GM23338 (cell line): ENCODE measurements at regions not wholly inside any gene's neighbourhood (a gene's known extent, or its start where the extent isn't known, plus 50 kb on each side); places are given as distances from the start of the nearest gene placed in this dataset.

ENCODE experiments used
- ATAC-seq: fragments of 200-7000 bp; cut with Tn5 transposase; 3 replicates; pipeline ENCODE4 v1.9.1; 2020
- DNase-seq: peaks from one replicate; pipeline ENCODE4 v3.0.0-alpha.2; 2015; ENCODE audit warnings: low spot score
- H2AFZ ChIP-seq: fragments of 200-600 bp; sonication (generic); 2 replicates; pipeline ENCODE4 v1.8.0; 2016; ENCODE audit warnings: antibody characterized with exemption, mild to moderate bottlenecking, moderate library complexity
- H3F3A ChIP-seq: fragments of 200-600 bp; sonication (generic); replicated peaks from 2 replicates; pipeline ENCODE4 v1.8.0; 2017; ENCODE audit warnings: antibody characterized with exemption, mixed run types, low read depth
- H3K27ac ChIP-seq: fragments of 200-600 bp; sonication (generic); 2 replicates; pipeline ENCODE4 v1.6.1; 2016; ENCODE audit warnings: low read depth
- H3K27me3 ChIP-seq: fragments of 200-600 bp; sonication (generic); 2 replicates; pipeline ENCODE4 v1.8.0; 2016; ENCODE audit warnings: mild to moderate bottlenecking, mixed run types, moderate library complexity; ENCODE audit not compliant: insufficient read depth
- H3K36me3 ChIP-seq: fragments of 200-600 bp; sonication (generic); 2 replicates; pipeline ENCODE4 v1.8.0; 2016; ENCODE audit warnings: mild to moderate bottlenecking; ENCODE audit not compliant: insufficient read depth
- H3K4me1 ChIP-seq: fragments of 200-600 bp; sonication (generic); 2 replicates; pipeline ENCODE4 v1.8.0; 2016; ENCODE audit warnings: mild to moderate bottlenecking, moderate library complexity; ENCODE audit not compliant: insufficient read depth
- H3K4me2 ChIP-seq: fragments of 200-600 bp; sonication (generic); 2 replicates; pipeline ENCODE4 v1.7.1; 2017; ENCODE audit warnings: mixed run types
- H3K4me3 ChIP-seq: fragments of 200-600 bp; sonication (generic); 2 replicates; pipeline ENCODE4 v1.6.1; 2016; ENCODE audit warnings: mixed run types
- H3K79me2 ChIP-seq: fragments of 200-600 bp; sonication (generic); replicated peaks from 2 replicates; pipeline ENCODE4 v1.8.0; 2017; ENCODE audit warnings: mild to moderate bottlenecking; ENCODE audit not compliant: insufficient read depth
- H3K9me2 ChIP-seq: fragments of 200-600 bp; sonication (generic); 2 replicates; pipeline ENCODE4 v1.8.0; 2017; ENCODE audit not compliant: insufficient read depth
- H4K20me1 ChIP-seq: fragments of 200-600 bp; sonication (generic); replicated peaks from 2 replicates; pipeline ENCODE4 v1.8.0; 2017; ENCODE audit warnings: mild to moderate bottlenecking; ENCODE audit not compliant: insufficient read depth
- H3K27ac Mint-ChIP-seq: 2 replicates; pipeline ENCODE4 v1.8.0; 2020; ENCODE audit warnings: inconsistent platforms, mild to moderate bottlenecking, moderate library complexity, mixed read lengths
- H3K27me3 Mint-ChIP-seq: 3 replicates; pipeline ENCODE4 v1.8.0; 2022; ENCODE audit warnings: low read depth, mild to moderate bottlenecking, moderate library complexity, mixed read lengths, inconsistent platforms; ENCODE audit not compliant: insufficient read depth, poor library complexity
- H3K36me3 Mint-ChIP-seq: 3 replicates; pipeline ENCODE4 v1.8.0; 2021; ENCODE audit warnings: low read depth, mild to moderate bottlenecking, inconsistent platforms, moderate library complexity, mixed read lengths
- H3K4me1 Mint-ChIP-seq: 3 replicates; pipeline ENCODE4 v1.8.0; 2020; ENCODE audit warnings: mild to moderate bottlenecking, inconsistent platforms, mixed read lengths
- H3K4me3 Mint-ChIP-seq: 3 replicates; pipeline ENCODE4 v1.8.0; 2021; ENCODE audit warnings: moderate library complexity, mild to moderate bottlenecking, inconsistent platforms, mixed read lengths
- H3K9me3 Mint-ChIP-seq: 3 replicates; pipeline ENCODE4 v1.8.0; 2020; ENCODE audit warnings: moderate library complexity, mild to moderate bottlenecking, inconsistent platforms, mixed read lengths
- CREB1 ChIP-seq: fragments of 250-450 bp; sonication (Bioruptor Pico); IDR thresholded peaks from 2 replicates; pipeline ENCODE4 v1.5.0; 2020; ENCODE audit warnings: low read depth, mild to moderate bottlenecking, moderate library complexity
- EZH2 ChIP-seq: fragments of 200-600 bp; sonication (generic); IDR thresholded peaks from one replicate; pipeline ENCODE4 v1.8.0; 2017; ENCODE audit warnings: antibody characterized with exemption, mild to moderate bottlenecking, low read depth; ENCODE audit not compliant: unreplicated experiment
- EZH2phosphoT487 ChIP-seq: fragments of 200-600 bp; sonication (generic); IDR thresholded peaks from one replicate; pipeline ENCODE4 v1.8.1; 2018; ENCODE audit warnings: antibody characterized with exemption; ENCODE audit not compliant: unreplicated experiment
- JUNB ChIP-seq: IDR thresholded peaks from one replicate; pipeline ENCODE4 v1.6.1; 2016; ENCODE audit warnings: antibody characterized with exemption; ENCODE audit not compliant: unreplicated experiment
- NANOG ChIP-seq: IDR thresholded peaks from 2 replicates; pipeline ENCODE4 v1.6.1; 2016; ENCODE audit warnings: antibody characterized with exemption, borderline replicate concordance
- ZNF114 ChIP-seq: fragments of 250-450 bp; sonication (Bioruptor Pico); IDR thresholded peaks from 2 replicates; pipeline ENCODE4 v1.5.0; 2020; ENCODE audit warnings: mild to moderate bottlenecking, moderate library complexity
- ZNF331 ChIP-seq: fragments of 250-450 bp; sonication (Bioruptor Pico); IDR thresholded peaks from 2 replicates; pipeline ENCODE4 v1.5.0; 2020; ENCODE audit warnings: low read depth, mild to moderate bottlenecking, moderate library complexity
- TF ChIP-seq, protein P1 (sequence below): fragments of 250-450 bp; sonication (Bioruptor Pico); IDR thresholded peaks from 2 replicates; pipeline ENCODE4 v1.5.0; 2020; ENCODE audit warnings: mild to moderate bottlenecking, moderate library complexity

DNA sequence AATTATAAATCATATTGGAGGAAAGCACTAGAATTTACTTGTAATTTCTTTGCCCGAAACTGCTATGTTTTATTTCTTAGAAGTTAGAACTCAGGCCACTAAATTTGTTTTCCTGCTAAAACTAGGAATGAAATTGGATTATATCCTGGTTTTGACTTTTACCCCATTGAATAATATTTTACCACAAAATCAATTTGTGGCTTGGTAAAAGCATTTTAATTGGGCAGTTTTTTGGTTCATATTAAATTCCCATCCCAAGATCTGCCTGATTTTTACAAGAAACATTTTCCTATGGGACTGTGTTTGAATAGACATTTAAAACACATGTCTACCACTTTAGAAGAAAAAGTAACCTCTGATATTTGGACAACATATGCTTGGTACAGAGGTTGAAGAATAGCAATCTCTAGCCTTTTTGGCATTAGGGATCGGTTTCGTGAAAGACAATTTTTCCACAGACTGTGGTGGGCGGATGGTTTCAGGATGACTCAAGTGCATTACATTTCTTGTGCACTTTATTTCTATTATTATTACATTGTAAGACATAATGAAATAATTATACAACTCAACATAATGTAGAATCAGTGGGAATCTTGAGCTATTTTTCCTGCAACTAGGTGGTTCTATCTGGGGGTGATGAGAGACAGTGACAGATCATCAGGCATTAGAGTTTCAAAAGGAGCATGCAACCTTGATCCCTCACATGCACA is 565.6 kb downstream of the PRR16 start:
- no peaks in the 10 kb centered on the region for H3K79me2 ChIP-seq
- no peaks in the 10 kb centered on the region for H3K9me2 ChIP-seq
- no peaks in the 10 kb centered on the region for H4K20me1 ChIP-seq
- H3F3A ChIP-seq = no peaks in the 10 kb centered on the region
- no peak overlapping the region for H2AFZ ChIP-seq
- H3K36me3 Mint-ChIP-seq = no peaks in the 10 kb centered on the region
- H3K27me3 ChIP-seq = no peaks in the 10 kb centered on the region
- ATAC-seq (no peak), DNase-seq (no peak)
- H3K4me3 ChIP-seq = no peak overlapping the region
- H3K36me3 ChIP-seq = no peaks in the 10 kb centered on the region
- H3K27me3 Mint-ChIP-seq = no peaks in the 10 kb centered on the region
- H3K4me2 ChIP-seq = no peak overlapping the region
- H3K4me1 ChIP-seq = no peaks in the 10 kb centered on the region
- TF ChIP-seq JUNB = no peak
- H3K9me3 Mint-ChIP-seq = no peaks in the 10 kb centered on the region
- no peak overlapping the region for H3K4me3 Mint-ChIP-seq
- no peak overlapping the region for H3K27ac Mint-ChIP-seq
- H3K4me1 Mint-ChIP-seq = peaks cover 6% of the 10 kb centered on the region; the same call in 1 of the 3 replicates
- no peak overlapping the region for H3K27ac ChIP-seq

DNA sequence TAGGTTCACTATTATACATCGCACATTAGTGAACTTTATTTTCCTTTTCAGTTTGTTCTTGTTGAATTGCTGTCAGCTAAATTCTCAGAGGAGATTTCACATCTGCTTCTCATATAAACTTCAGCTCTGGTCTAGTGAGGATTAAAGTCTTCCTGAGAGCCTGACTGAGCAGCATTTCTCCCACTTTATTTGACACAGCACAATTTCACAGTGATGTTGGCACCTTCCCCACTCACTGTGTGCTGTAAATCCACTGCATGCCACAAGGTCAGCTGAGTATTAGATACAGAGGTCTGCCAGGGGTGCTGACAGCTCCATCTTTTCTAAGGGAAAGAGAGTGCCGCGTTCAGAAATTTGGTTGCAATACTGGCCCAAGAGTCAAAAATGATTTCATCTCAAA is 567.4 kb downstream of the PRR16 start:
- no peaks in the 10 kb centered on the region for H3K36me3 Mint-ChIP-seq
- no peaks in the 10 kb centered on the region for H3F3A ChIP-seq
- TF ChIP-seq ZNF114 (CRISPR knock-in tag) (no peak), EZH2phosphoT487 (no peak), EZH2 (no peak)
- H3K27ac ChIP-seq = no peak overlapping the region
- H3K36me3 ChIP-seq = no peaks in the 10 kb centered on the region
- H3K4me1 ChIP-seq = no peaks in the 10 kb centered on the region
- H3K27me3 Mint-ChIP-seq = no peaks in the 10 kb centered on the region
- no peak overlapping the region; the same call in 1 of the 2 replicates for H2AFZ ChIP-seq
- H3K9me3 Mint-ChIP-seq = no peaks in the 10 kb centered on the region
- no peak overlapping the region for H3K27ac Mint-ChIP-seq
- no peak overlapping the region for H3K4me3 ChIP-seq
- no peak overlapping the region for H3K4me2 ChIP-seq
- DNase-seq (no peak), ATAC-seq (no peak)
- H3K4me3 Mint-ChIP-seq = no peak overlapping the region
- H4K20me1 ChIP-seq = no peaks in the 10 kb centered on the region
- no peaks in the 10 kb centered on the region for H3K9me2 ChIP-seq
- H3K27me3 ChIP-seq = no peaks in the 10 kb centered on the region
- no peaks in the 10 kb centered on the region for H3K79me2 ChIP-seq
- H3K4me1 Mint-ChIP-seq = peaks cover 6% of the 10 kb centered on the region; the same call in 1 of the 3 replicates

DNA sequence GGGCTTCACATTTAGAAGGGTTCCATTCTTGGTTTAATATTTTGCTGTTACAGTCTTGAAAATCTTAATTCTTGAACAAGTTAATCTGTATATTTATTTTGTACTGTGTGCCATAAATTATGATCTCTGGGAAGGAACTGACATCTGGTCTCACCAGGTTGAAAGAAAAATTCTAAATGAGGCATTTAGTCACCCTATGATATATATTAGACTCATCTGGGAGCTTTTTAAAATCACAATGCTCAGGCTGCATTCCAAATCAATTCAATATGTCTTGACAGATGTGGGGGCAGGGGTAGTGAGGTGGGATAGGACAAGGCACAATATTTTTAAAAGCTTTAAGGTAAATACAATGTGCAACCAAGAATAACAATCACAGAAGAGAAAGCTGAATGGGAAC is 569.2 kb downstream of the PRR16 start:
- H3K36me3 ChIP-seq = no peaks in the 10 kb centered on the region
- no peaks in the 10 kb centered on the region for H3K4me1 ChIP-seq
- no peak overlapping the region for H3K27ac ChIP-seq
- no peak overlapping the region for H3K4me2 ChIP-seq
- no peaks in the 10 kb centered on the region for H3K9me3 Mint-ChIP-seq
- no peak overlapping the region for H2AFZ ChIP-seq
- no peaks in the 10 kb centered on the region for H3K27me3 Mint-ChIP-seq
- H3K4me3 Mint-ChIP-seq = no peak overlapping the region
- H3K4me1 Mint-ChIP-seq = peaks cover 6% of the 10 kb centered on the region; the same call in 1 of the 3 replicates
- H3K4me3 ChIP-seq = no peak overlapping the region
- no peaks in the 10 kb centered on the region for H3F3A ChIP-seq
- no peaks in the 10 kb centered on the region for H3K27me3 ChIP-seq
- ATAC-seq = no peak
- H4K20me1 ChIP-seq = no peaks in the 10 kb centered on the region
- no peaks in the 10 kb centered on the region for H3K9me2 ChIP-seq
- H3K36me3 Mint-ChIP-seq = no peaks in the 10 kb centered on the region
- no peaks in the 10 kb centered on the region for H3K79me2 ChIP-seq
- H3K27ac Mint-ChIP-seq = 0 out of 2 replicates have a peak overlapping the region, but pooled peaks have one; percentile 62
- no peak for DNase-seq
- TF ChIP-seq ZNF331 (CRISPR knock-in tag) (no peak), EZH2 (no peak), CREB1 (CRISPR knock-in tag) (no peak), NANOG (no peak)
- TF ChIP-seq, protein P1, sequence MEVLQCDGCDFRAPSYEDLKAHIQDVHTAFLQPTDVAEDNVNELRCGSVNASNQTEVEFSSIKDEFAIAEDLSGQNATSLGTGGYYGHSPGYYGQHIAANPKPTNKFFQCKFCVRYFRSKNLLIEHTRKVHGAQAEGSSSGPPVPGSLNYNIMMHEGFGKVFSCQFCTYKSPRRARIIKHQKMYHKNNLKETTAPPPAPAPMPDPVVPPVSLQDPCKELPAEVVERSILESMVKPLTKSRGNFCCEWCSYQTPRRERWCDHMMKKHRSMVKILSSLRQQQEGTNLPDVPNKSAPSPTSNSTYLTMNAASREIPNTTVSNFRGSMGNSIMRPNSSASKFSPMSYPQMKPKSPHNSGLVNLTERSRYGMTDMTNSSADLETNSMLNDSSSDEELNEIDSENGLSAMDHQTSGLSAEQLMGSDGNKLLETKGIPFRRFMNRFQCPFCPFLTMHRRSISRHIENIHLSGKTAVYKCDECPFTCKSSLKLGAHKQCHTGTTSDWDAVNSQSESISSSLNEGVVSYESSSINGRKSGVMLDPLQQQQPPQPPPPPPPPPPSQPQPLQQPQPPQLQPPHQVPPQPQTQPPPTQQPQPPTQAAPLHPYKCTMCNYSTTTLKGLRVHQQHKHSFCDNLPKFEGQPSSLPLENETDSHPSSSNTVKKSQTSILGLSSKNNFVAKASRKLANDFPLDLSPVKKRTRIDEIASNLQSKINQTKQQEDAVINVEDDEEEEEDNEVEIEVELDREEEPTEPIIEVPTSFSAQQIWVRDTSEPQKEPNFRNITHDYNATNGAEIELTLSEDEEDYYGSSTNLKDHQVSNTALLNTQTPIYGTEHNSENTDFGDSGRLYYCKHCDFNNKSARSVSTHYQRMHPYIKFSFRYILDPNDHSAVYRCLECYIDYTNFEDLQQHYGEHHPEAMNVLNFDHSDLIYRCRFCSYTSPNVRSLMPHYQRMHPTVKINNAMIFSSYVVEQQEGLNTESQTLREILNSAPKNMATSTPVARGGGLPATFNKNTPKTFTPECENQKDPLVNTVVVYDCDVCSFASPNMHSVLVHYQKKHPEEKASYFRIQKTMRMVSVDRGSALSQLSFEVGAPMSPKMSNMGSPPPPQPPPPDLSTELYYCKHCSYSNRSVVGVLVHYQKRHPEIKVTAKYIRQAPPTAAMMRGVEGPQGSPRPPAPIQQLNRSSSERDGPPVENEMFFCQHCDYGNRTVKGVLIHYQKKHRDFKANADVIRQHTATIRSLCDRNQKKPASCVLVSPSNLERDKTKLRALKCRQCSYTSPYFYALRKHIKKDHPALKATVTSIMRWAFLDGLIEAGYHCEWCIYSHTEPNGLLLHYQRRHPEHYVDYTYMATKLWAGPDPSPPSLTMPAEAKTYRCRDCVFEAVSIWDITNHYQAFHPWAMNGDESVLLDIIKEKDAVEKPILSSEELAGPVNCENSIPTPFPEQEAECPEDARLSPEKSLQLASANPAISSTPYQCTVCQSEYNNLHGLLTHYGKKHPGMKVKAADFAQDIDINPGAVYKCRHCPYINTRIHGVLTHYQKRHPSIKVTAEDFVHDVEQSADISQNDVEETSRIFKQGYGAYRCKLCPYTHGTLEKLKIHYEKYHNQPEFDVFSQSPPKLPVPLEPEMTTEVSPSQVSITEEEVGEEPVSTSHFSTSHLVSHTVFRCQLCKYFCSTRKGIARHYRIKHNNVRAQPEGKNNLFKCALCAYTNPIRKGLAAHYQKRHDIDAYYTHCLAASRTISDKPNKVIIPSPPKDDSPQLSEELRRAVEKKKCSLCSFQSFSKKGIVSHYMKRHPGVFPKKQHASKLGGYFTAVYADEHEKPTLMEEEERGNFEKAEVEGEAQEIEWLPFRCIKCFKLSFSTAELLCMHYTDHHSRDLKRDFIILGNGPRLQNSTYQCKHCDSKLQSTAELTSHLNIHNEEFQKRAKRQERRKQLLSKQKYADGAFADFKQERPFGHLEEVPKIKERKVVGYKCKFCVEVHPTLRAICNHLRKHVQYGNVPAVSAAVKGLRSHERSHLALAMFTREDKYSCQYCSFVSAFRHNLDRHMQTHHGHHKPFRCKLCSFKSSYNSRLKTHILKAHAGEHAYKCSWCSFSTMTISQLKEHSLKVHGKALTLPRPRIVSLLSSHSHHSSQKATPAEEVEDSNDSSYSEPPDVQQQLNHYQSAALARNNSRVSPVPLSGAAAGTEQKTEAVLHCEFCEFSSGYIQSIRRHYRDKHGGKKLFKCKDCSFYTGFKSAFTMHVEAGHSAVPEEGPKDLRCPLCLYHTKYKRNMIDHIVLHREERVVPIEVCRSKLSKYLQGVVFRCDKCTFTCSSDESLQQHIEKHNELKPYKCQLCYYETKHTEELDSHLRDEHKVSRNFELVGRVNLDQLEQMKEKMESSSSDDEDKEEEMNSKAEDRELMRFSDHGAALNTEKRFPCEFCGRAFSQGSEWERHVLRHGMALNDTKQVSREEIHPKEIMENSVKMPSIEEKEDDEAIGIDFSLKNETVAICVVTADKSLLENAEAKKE (CRISPR knock-in tag) = no peak
